BJ (cell line): ENCODE measurements at regions not wholly inside any gene's neighbourhood (a gene's known extent, or its start where the extent isn't known, plus 50 kb on each side); places are given as distances from the start of the nearest gene placed in this dataset.

ENCODE experiments used
- CTCF ChIA-PET: fragments of 350-600 bp; formaldehyde crosslinking; extraction: SDS; loops from one replicate; lab custom pipeline; 2021; ENCODE audit warnings: antibody characterized with exemption, inconsistent platforms; lab: Yijun Ruan, JAX
- POLR2A ChIA-PET: fragments of 300-600 bp; sonication (Branson Sonifier 250); formaldehyde crosslinking; extraction: SDS; loops from one replicate; lab custom pipeline; 2021; ENCODE audit warnings: antibody characterized with exemption; lab: Charles Lee
- DNase-seq: peaks from one replicate; pipeline ENCODE4 v3.0.0-alpha.2; 2011; ENCODE audit warnings: low read depth
- H3K27me3 ChIP-seq: 2 replicates; pipeline ENCODE4 v1.6.0; 2011; ENCODE audit warnings: low read length; ENCODE audit not compliant: control insufficient read depth, insufficient read depth
- H3K36me3 ChIP-seq: 2 replicates; pipeline ENCODE4 v1.5.1; 2011; ENCODE audit warnings: low read length; ENCODE audit not compliant: control insufficient read depth, insufficient read depth
- H3K4me3 ChIP-seq: 2 replicates; pipeline ENCODE4 v1.5.1; 2011; ENCODE audit warnings: low read depth, mild to moderate bottlenecking, control low read depth, low read length
- TF ChIP-seq, protein P1 (sequence below): IDR thresholded peaks from 2 replicates; pipeline ENCODE4 v1.5.1; 2011; ENCODE audit warnings: low read depth, mild to moderate bottlenecking, control low read depth, inconsistent platforms, low read length, moderate library complexity; ENCODE audit not compliant: insufficient read depth

DNA sequence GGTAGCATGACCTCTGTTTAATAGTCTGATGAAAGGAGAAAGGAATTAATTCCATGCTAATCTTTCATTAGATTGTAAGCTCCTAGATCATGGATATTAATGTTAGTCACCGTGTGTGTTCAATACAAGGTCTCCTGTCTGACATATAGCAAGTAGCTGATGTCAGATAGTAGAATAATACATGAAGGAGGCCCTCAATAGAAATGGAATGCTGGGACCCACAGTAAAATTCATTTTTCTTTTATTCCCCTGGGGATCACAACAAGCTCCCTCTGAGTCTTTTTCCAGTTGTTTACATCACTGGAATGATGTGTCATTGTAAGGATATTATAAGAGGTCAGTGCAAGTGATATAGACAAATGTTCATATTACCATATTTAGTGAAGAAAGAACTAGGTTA lies 240.3 kb upstream of the TRPC7 start:
- no peak for DNase-seq
- ChIA-PET CTCF (interaction anchor here (0.7 kb wide), 1 partner anchor 14 kb away, joined by 3 read pairs; no protein-coding TSS in a partner anchor), POLR2A (no interaction called here)
- no peaks in the 10 kb centered on the region for H3K36me3 ChIP-seq
- peaks cover 3% of the 10 kb centered on the region; the same call in 1 of the 2 replicates for H3K27me3 ChIP-seq
- TF ChIP-seq, protein P1, sequence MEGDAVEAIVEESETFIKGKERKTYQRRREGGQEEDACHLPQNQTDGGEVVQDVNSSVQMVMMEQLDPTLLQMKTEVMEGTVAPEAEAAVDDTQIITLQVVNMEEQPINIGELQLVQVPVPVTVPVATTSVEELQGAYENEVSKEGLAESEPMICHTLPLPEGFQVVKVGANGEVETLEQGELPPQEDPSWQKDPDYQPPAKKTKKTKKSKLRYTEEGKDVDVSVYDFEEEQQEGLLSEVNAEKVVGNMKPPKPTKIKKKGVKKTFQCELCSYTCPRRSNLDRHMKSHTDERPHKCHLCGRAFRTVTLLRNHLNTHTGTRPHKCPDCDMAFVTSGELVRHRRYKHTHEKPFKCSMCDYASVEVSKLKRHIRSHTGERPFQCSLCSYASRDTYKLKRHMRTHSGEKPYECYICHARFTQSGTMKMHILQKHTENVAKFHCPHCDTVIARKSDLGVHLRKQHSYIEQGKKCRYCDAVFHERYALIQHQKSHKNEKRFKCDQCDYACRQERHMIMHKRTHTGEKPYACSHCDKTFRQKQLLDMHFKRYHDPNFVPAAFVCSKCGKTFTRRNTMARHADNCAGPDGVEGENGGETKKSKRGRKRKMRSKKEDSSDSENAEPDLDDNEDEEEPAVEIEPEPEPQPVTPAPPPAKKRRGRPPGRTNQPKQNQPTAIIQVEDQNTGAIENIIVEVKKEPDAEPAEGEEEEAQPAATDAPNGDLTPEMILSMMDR, result no peak
- H3K4me3 ChIP-seq, result no peak overlapping the region

DNA sequence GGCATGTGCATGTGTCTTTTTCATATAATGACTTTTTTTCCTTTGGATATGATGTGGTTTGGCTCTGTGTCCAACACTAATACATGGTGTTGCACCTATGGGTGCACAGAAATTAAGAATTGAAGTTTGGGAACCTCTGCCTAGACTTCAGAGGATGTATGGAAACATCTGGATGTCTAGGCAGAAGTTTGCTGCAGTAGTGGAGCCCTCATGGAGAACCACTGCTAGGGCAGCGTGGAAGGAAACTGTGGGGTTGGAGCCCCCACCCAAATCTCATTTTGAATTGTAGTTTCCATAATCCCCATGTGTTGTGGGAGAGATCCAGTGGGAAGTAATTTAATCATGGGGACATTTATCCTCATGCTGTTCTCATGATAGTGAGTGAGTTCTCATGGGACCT lies 235.0 kb upstream of the TRPC7 start:
- CTCF ChIA-PET, result no interaction called here
- no peaks in the 10 kb centered on the region for H3K36me3 ChIP-seq
- no peak overlapping the region for H3K4me3 ChIP-seq

DNA sequence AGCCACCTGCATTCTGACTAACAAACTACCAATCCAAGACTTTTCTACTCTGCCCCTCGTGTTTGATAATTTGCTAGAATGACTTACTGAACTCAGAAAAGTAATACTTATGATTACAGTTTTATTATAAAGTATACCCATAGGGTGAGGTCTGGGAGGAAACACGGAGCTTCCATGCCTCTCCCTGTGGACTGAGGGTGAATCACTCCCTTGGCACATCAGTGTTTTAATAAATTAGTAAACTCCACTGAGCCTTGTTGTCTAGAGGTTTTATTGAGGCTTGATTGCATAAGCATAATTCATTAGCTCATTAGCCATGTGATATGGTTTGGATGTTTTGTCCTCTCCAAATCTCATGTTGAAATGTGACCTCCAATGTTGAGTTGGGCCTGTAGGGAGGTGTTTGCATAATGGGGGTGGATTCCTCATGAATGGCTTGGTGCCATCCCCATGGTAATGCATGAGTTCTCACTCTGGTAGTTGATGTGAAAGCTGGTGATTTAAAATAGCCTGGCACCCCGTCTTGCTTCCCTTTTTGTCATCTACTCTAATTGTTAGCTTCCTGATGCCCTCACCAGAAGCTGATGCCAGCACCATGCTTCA lies 233.6 kb upstream of the TRPC7 start:
- Histone ChIP-seq H3K4me3 (no peak overlapping the region), H3K36me3 (no peaks in the 10 kb centered on the region), H3K27me3 (0 out of 2 replicates have a peak, but pooled peaks cover 1% of the 10 kb centered on the region)
- ChIA-PET POLR2A (no interaction called here), CTCF (no interaction called here)
- DNase-seq, result no peak
- TF ChIP-seq, protein P1, result no peak

More for the DNA sequence above, 235.0 kb upstream of the TRPC7 start:
- no peak for DNase-seq
- TF ChIP-seq, protein P1, result no peak
- H3K27me3 ChIP-seq, result 0 out of 2 replicates have a peak, but pooled peaks cover 1% of the 10 kb centered on the region
- POLR2A ChIA-PET, result no interaction called here

DNA sequence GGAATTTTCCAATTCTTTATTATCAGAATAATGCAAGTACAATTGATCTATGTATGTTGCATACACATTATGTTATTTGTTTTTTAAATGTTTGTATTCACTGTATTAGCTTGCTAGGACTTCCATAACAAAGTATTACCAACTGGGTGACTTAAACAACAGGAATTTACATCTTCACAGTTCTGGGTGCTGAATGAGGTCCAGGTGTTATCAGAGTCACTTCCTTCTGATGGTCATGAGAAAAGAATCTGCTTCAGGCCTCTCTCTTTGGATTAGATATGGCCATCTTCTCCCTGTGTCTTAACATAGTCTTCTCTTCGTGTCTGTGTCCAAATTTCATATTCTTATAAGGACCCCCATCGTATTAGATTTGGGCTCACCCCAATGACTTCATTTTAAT lies 229.1 kb upstream of the TRPC7 start:
- TF ChIP-seq, protein P1, result no peak
- CTCF ChIA-PET, result no interaction called here
- no peak for DNase-seq
- Histone ChIP-seq H3K36me3 (no peaks in the 10 kb centered on the region), H3K27me3 (0 out of 2 replicates have a peak, but pooled peaks cover 1% of the 10 kb centered on the region), H3K4me3 (no peak overlapping the region)
- POLR2A ChIA-PET, result no interaction called here

DNA sequence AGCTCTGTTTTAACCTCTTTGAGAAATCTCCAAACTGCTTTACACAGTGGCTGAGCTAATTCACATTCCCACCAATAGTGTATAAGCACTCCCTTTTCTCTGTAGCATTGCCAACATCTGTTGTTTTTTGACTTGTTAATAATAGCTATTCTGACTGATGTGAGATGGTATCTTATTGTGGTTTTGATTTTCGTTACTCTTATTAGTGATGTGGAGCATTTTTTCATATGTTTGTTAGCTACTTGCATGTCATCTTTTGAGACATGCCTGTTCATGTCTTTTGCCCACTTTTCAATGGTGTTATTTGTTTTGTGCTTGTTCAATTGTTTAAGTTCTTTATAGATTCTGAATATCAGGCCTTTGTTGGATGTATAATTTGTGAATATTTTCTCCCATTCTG lies 225.2 kb upstream of the TRPC7 start:
- H3K27me3 ChIP-seq, result no peaks in the 10 kb centered on the region
- ChIA-PET CTCF (no interaction called here), POLR2A (no interaction called here)
- H3K4me3 ChIP-seq, result no peak overlapping the region
- H3K36me3 ChIP-seq, result no peaks in the 10 kb centered on the region
- DNase-seq, result no peak
- TF ChIP-seq, protein P1, result no peak
